ENCODE measurements at regions not wholly inside any gene's neighbourhood (a gene's known extent, or its start where the extent isn't known, plus 50 kb on each side); places are given as distances from the start of the nearest gene placed in this dataset.

DNA sequence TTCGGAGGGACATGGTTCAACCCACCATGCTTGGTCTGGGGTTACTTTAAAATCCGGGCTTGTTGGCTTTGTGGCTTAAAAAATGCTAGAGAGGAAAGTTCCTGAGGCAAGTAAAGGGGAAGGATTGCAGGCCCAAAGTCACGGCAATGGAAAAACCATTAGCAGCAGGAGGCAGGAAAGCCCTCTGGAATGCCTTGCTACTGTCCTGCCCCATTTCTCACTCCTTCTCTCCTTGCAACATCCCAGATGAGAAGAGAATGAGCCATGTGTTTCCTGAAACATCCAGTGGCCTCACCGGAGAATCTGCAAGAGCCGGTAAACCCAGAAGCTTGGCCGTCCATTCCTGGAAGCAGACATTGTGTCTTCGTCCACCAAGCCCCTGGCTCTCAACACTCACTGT, 97.4 kb upstream of the LCLAT1 start:
- no peak for TF ChIP-seq NFIC (IDR thresholded peaks at IDR 0.05)
- no peak for TF ChIP-seq EGR1 (IDR thresholded peaks at IDR 0.05)
- TF ChIP-seq RAD21 (IDR thresholded peaks at IDR 0.05; ENCODE audit: low read depth), result no peak
- no peak for TF ChIP-seq REST (IDR thresholded peaks at IDR 0.05; ENCODE audit: low read depth)
- TF ChIP-seq YY1 (IDR thresholded peaks at IDR 0.05; ENCODE audit: low read depth), result no peak
- TF ChIP-seq TAF1 (IDR thresholded peaks at IDR 0.05; ENCODE audit: low read depth), result no peak
- no peak for TF ChIP-seq TEAD4 (IDR thresholded peaks at IDR 0.05)
- TF ChIP-seq EP300 (IDR thresholded peaks at IDR 0.05; ENCODE audit: borderline replicate concordance), result no peak
